ENCODE measurements at regions not wholly inside any gene's neighbourhood (a gene's known extent, or its start where the extent isn't known, plus 50 kb on each side); places are given as distances from the start of the nearest gene placed in this dataset.
"Not testable (repeated sequence)": the region's sequence is repeated elsewhere in the genome, so short reads cannot be mapped to it uniquely, and the experiment has no call there.

- TF ChIP-seq, protein P1, sequence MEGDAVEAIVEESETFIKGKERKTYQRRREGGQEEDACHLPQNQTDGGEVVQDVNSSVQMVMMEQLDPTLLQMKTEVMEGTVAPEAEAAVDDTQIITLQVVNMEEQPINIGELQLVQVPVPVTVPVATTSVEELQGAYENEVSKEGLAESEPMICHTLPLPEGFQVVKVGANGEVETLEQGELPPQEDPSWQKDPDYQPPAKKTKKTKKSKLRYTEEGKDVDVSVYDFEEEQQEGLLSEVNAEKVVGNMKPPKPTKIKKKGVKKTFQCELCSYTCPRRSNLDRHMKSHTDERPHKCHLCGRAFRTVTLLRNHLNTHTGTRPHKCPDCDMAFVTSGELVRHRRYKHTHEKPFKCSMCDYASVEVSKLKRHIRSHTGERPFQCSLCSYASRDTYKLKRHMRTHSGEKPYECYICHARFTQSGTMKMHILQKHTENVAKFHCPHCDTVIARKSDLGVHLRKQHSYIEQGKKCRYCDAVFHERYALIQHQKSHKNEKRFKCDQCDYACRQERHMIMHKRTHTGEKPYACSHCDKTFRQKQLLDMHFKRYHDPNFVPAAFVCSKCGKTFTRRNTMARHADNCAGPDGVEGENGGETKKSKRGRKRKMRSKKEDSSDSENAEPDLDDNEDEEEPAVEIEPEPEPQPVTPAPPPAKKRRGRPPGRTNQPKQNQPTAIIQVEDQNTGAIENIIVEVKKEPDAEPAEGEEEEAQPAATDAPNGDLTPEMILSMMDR (IDR thresholded peaks at IDR 0.05; ENCODE audit: insufficient read depth, low read length) = no peak
- no peak overlapping the region for H3K4me3 ChIP-seq (ENCODE audit: low read depth, low read length)
- DNase-seq (ENCODE audit: low read depth) = no peak
These were observed 237.7 kb upstream of the RASA1 start for GRCh38 chr5:87029951-87030350.

GRCh38 chr5:87030699-87031098, 237.0 kb upstream of the RASA1 start:
- no peak for DNase-seq (ENCODE audit: low read depth)
- TF ChIP-seq, protein P1 (IDR thresholded peaks at IDR 0.05; ENCODE audit: insufficient read depth, low read length) = no peak
- no peak overlapping the region for H3K4me3 ChIP-seq (ENCODE audit: low read depth, low read length)

- DNase-seq (ENCODE audit: low read depth) = no peak
- H3K4me3 ChIP-seq (ENCODE audit: low read depth, low read length) = no peak overlapping the region
- TF ChIP-seq, protein P1 (IDR thresholded peaks at IDR 0.05; ENCODE audit: insufficient read depth, low read length) = no peak
These were observed 233.1 kb upstream of the RASA1 start for GRCh38 chr5:87034557-87034956.

- no peak for DNase-seq (ENCODE audit: low read depth)
- TF ChIP-seq, protein P1 (IDR thresholded peaks at IDR 0.05; ENCODE audit: insufficient read depth, low read length) = no peak
- no peak overlapping the region for H3K4me3 ChIP-seq (ENCODE audit: low read depth, low read length)
These were observed 225.1 kb upstream of the RASA1 start for GRCh38 chr5:87042554-87042953.

DNA sequence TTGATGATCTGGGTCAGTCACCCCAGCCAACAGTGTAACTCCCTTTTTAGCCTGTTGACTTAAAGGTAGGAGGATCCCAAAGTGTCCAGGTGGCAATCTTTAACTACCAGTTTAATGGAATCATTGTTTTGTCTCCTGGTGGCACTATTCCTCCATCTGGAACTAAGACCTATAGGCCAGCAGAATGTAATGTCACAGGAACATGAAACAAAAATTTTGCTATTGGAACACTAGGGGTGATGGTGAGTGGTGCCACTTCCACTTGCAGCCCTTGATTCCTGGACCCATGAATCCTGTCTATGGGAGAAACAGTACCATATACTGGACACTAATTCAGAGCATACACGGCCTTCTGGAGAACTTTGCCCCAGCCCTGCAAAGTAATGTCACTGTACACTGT, 219.5 kb upstream of the RASA1 start:
- no peak overlapping the region for H3K4me3 ChIP-seq (ENCODE audit: low read depth, low read length)
- DNase-seq (ENCODE audit: low read depth) = no peak
- TF ChIP-seq, protein P1 (IDR thresholded peaks at IDR 0.05; ENCODE audit: insufficient read depth, low read length) = no peak

- H3K4me3 ChIP-seq (ENCODE audit: low read depth, low read length); DNase-seq (ENCODE audit: low read depth): not testable (repeated sequence)
These were observed 218.7 kb upstream of the RASA1 start for GRCh38 chr5:87049012-87049411.

- TF ChIP-seq, protein P1 (IDR thresholded peaks at IDR 0.05; ENCODE audit: insufficient read depth, low read length) = no peak
- DNase-seq (ENCODE audit: low read depth) = no peak
- no peak overlapping the region for H3K4me3 ChIP-seq (ENCODE audit: low read depth, low read length)
These were observed 216.1 kb upstream of the RASA1 start for GRCh38 chr5:87051502-87052113.

All from fibroblast of the aortic adventitia (primary cell).